HG03442 (cell line): ENCODE measurements at regions not wholly inside any gene's neighbourhood (a gene's known extent, or its start where the extent isn't known, plus 50 kb on each side); places are given as distances from the start of the nearest gene placed in this dataset.

ENCODE experiments used
- ATAC-seq: cut with Tn5 transposase; IDR thresholded peaks from one replicate; pipeline ENCODE4 v1.9.1; 2021; ENCODE audit warnings: mild to moderate bottlenecking, moderate library complexity; ENCODE audit not compliant: unreplicated experiment

- no peak for ATAC-seq
Observed at GRCh38 chr15:94177112-94177511, 54.2 kb upstream of the MCTP2 start.

DNA sequence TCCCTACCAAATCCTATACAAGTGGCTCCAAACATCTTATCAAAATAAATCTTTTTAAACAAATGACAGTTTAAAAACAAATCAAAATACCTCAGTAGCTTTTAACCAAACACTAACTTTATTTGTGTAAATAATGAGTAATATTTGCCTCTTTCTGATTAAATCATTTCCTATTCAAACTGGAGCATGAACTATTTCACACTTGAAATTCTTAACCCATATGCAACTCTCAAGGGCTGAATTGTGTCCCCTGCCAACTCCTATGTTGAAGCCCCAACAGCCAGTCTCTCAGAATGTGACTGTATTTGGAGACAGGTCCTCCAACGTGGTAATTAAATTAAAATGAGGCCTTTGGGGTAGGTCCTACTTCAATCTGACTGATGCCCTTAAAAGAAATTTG lies 55.9 kb upstream of the MCTP2 start:
- no peak for ATAC-seq

DNA sequence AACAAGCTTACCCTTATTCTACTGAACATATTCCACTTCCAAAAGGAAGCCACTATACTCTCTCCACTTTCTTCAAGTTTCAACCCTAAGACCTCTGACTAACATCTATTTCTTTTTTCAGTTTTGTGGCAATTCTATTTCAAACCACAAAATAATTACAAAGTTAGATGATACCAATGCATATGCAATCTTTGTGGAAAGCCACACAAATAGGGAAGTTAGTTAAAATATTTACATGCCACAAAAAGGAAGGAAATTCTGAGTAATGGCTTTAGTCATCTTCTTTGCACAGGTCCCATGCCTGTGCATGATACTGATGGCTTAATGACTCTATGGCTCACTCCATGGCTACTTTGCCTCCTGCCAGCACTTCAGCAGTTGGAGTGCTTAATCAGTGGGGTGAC lies 57.0 kb upstream of the MCTP2 start:
- peak; percentile 92 for ATAC-seq

DNA sequence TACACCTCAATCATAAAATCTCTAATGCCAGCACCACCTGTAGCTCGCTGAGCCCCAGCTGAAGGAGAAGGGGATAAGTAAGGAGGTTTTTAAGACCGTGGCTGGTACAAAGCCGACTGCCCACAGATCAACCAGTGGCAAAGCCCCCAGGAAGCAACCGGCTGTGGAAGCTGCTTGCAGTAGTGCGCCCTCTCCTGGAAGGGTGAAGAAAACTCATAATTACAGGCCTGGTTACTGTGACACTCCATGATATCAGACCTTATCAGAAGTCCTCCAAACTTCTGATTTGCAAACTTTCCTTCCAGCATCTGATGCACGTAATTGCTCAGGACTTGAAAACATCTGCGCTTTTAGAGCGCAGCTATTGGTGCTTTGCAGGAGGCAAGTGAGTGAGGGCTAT lies 63.1 kb upstream of the MCTP2 start:
- ATAC-seq, result no peak

GRCh38 chr15:94164971-94165370 lies 66.4 kb upstream of the MCTP2 start:
- no peak for ATAC-seq

DNA sequence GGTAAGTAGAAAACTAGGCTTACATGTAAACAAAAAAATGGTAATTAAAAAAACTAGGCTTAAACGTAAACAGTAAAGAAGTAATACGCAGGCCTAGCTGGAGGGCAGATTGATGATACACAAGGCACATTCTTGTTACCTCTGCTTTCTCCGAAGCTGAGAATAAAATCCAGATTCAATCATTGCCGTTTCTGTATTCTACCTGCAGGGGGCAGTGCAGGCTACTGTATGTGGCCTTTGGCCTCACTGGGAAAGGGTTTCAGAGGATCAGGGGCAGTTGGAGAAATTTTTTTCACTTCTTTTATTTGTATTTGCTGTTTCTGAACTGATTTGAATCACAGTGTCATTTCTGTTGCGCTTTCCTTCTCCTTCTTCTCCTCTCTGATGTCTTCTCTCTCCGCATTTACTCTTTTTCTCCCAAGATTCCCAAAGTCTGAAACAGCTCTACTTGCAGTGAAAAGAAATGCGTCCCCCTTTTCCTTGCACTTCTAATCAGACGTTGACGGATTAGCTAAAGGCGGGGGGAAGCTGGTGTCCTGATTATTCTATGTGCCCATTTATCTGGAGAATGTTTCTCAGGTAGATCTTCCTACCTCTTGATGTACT lies 67.1 kb upstream of the MCTP2 start:
- ATAC-seq, result peak; percentile 45

- ATAC-seq, result no peak
Observed at GRCh38 chr15:94162939-94163338, 68.4 kb upstream of the MCTP2 start.

- no peak for ATAC-seq
Observed at GRCh38 chr15:94154255-94154654, 77.1 kb upstream of the MCTP2 start.

DNA sequence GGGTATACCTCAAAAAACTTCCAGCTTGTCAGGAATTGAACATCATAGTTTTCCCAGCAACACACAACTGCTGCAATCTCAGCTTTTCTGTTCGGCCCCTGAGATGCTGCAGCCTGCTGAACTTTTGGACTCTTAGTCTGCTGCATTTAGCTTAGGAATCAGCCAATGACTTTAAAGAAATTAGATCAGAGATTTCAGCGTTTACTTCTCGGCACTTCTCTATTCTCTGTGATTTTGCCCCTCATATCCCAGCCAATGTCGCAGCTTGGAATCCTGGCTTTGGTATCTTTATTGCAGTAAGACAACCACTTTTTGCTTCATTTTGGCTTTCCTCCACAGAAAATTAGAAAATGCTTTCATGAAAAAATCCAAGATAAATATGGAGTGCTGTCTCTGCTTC lies 86.3 kb upstream of the MCTP2 start:
- no peak for ATAC-seq

DNA sequence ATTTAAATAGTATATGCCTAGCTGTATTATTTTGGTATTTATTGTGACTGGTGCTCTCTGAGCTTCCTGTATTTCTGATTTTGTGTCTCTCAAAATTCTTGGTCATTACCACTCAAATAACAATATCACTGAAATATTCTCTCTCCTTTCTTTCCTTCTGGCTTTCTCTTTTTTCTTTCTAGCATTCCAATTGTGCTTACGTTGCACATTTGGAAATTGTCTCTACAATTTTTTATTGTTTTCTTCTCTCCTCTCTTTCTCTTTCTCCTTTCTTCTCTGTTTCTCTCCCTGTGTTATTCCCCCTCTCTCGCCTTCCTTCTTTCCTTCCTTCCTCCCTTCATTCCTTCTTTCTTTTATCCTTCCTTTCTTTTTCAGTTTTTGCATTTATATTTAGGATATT lies 89.6 kb upstream of the MCTP2 start:
- no peak for ATAC-seq

- ATAC-seq, result no peak
Observed at GRCh38 chr15:94135486-94136147, 95.7 kb upstream of the MCTP2 start.

GRCh38 chr15:94131875-94132274 lies 99.5 kb upstream of the MCTP2 start:
- ATAC-seq, result no peak

DNA sequence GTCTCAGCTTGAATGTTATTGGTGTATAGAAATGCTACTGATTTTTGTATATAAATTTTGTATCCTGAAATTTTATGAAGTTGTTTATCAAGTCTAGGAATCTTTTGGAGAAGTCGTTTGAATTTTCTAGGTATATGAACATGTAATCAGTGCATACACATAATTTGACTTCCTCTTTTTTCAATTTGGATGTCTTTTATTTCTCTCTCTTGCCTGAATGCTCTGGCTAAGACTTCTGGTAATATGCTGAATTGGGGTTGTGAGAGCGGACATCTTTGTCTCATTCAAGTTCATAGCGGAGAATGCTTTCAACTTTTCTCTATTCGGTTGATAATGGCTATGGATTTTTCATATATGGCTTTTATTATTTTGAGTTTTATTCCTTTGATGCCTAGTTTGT lies 100.9 kb upstream of the MCTP2 start:
- no peak for ATAC-seq

DNA sequence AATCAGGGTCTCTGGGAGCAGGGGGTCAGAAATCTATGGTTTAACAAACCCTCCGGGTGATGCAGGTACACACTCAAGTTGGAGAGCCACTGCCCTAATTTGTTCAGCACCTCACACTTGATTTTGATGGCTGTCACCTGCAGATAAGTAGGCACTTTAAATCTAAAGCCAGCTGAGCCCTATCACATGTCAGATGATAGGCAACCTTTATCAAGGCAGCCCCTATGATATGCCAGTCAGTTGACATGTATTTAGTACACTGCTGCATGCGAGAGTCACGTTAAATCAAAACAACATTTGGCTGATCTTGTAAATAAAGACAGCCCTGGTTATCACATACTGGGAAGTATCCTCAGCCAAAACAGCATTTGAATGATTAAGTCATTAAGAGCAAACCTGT lies 104.4 kb upstream of the MCTP2 start:
- ATAC-seq, result no peak

DNA sequence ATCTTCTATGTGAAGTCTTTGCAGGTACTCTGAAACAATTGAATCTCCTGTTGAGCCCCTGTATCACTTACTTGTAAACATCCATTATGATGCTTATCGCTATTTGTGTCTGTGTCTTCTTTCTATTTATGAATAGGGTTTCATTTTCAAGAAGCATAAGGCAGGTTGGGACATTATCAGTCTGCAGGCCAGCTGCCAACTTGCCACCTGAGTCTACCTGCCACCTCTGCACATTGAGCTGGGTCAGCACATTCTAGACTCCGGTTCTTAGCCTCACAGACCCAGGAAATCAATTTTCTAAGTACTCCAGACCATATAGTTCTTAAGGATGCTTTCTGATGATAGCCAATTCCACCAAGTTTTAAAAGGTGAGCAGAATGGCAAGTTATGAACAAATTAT lies 105.7 kb upstream of the MCTP2 start:
- no peak for ATAC-seq

DNA sequence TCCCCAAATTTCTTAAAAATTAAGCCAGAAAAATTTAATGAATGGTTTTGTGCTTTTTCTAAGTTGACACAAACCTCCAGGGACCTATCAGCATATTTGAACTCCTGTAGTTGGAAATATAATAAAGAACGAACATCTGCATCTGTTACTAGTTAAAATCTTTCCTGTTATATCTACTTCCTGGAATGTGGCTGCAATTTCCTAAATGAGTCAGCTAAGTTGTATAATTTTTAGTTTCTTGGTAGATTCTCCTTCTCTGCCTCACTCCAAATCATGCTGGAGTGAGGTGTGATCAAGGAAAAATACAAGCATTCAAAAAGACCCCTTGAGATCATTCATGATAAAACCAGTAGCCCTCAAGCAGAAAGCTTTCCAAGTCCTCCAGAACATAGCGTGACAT lies 106.2 kb upstream of the MCTP2 start:
- no peak for ATAC-seq

DNA sequence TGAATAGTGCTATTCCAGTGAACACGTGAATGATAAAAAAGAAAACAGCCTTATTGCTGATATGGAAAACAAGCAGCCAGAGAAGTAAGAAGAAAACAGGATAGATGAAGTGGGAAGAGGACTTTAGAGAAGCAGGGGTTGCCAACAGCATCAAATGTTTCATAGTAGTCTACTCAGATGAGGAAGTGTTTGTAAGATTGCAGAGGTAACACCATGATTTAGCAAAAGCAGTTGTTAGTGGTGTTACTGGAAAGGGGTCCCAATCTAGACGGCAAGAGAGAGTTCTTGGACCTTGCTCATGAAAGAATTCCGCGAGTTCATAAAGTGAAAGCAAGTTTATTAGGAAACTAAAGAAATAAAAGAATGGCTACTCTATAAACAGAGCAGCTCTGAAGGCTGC lies 108.8 kb upstream of the MCTP2 start:
- ATAC-seq, result no peak

DNA sequence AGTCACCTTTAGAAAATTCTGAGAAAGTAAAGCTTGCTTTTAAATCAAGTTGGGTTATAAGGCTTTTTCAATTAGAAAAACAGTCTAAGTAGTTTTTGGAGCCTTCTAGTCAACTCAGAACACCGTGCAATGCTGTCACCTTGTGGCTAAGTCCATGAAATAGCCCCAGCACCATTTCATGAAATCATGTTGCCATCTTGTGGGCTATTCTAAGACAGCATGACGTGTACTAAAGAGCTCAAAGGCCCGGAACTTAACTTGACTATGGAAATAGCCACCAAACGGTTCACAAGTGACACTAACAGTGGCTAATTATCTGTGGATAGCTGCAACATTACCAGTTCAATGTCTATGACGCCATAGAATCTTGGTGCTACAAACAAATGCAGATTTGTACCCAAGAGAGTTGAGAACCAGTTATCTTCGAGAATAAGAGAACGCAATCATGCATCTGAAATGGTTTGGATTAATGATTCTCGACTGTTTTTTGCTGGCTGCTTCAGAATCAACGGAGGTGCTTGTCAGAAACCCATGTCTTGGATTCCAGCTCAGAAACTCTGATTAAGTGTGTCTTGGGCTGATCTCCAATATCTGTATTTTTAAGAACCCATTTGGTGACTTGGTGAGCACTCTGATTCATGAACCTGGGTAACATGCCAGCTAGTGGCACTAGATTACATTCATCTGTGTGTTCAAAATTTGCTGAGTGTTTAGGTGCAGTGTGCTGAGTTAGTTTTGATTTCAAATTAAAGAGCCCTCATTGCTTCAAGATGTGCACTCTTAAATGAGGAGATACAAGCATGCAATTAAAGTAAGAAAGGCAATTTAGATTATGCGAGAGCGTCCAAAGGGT lies 111.2 kb upstream of the MCTP2 start:
- peak; percentile 100 for ATAC-seq

DNA sequence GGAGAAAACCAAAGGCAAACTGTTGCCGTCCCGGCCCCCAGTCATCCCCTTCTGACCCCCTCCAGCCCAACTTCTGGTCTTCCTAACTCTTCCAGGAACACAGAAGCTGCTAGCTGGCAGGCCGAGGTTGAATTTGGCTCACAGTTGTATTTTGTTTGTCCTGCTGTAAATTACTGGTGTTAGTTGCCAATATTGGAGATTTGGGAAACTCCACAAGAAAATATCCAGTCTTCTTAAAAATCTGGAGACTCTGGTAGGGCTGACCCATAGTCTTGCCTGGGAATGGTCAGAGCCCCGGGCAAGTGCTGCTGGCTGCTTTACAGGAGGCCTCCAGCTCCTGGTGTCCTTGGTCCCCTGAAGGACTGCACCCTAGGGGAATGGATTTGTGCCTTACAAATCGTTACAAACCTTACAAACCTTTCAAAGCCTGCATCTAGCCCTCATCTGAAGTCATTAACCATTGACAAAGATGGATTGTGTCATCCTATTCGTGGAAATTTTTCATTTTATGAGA lies 112.0 kb upstream of the MCTP2 start:
- no peak for ATAC-seq

DNA sequence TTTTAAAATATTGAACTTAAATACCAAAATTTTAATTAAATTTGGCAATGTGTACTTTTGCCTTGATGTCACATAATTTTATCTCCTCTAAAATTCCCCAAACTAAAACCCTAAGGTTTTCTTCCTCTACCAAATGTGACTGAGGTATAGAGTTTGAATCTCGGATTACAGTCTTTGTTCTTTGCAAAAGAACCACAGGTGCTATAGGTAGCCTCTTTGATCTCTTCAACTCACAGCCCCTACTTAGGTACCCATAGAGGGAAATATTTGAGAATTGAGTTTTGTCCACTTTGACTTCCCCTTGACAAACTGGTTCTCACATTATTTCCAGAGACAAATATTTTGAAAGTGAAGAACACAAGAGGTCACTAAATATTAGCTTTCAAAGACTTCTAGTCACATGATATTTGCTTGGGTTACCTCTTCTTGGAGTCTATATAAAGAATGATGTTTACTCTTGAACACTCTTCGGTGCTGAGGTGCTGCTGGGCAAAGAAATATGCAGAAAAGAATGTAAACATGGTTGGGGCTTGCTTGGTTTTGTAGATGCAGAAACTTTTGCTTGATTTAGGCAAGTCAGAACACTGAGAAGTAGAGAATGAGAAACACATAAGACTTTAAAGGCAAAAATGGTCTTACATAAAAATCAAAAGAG lies 120.8 kb upstream of the MCTP2 start:
- ATAC-seq, result no peak

DNA sequence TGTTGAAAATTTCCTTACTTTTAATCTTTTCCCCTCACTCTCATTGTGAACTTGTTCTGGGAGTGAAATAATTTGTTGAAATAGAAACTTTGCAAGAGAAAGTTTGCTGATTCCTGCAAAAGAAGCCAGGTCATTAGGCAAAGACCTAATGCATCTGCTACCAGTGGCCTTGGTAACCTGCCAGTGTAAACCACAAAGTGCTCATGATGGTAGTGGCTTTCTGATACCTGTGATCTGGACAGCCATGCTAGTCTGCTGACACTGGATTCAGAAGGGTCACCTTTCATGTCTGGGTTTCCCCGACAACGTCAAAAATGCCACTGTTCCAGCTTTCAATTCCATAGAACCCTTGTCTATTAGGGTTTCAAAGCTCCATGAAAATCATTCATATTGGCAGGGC lies 123.7 kb upstream of the MCTP2 start:
- ATAC-seq, result no peak
